ENCODE measurements at regions not wholly inside any gene's neighbourhood (a gene's known extent, or its start where the extent isn't known, plus 50 kb on each side); places are given as distances from the start of the nearest gene placed in this dataset.

DNA sequence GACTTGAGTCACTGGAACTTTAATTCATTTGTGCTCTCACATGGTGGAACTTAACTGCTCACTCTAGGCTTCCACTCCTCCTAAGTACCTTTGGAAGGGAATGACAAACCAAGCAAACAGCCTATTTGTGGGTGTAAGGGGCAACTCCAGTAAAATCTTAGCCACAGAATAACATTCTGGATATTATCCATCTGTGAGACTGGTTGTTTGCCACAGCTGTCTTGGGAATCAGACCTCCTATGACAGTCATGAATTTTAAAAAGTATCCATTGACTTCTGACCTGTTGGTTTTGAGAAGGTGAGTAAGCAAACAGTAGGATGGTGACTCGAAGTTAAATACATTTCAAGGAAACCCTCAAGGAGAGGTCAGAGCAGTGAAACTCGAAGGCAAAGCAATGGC, 147.3 kb upstream of the CDIN1 start:
- Histone ChIP-seq H3K4ac (ENCODE audit: low read depth, low read length) (no peak overlapping the region), H3K27ac (ENCODE audit: insufficient read length, low read depth, low read length) (no peak overlapping the region), H2BK15ac (ENCODE audit: low read depth, low read length) (no peak overlapping the region), H2BK20ac (ENCODE audit: low read depth, low read length, poor library complexity, severe bottlenecking) (no peak overlapping the region), H4K91ac (ENCODE audit: insufficient read length, low read depth, low read length) (no peak overlapping the region), H3K18ac (ENCODE audit: insufficient read length, low read depth, low read length) (no peak overlapping the region), H2AK5ac (ENCODE audit: insufficient read length, low read length) (no peak overlapping the region), H3K4me1 (ENCODE audit: insufficient read depth, low read length) (peaks cover 5% of the 10 kb centered on the region; the same call in 1 of the 2 replicates), H3K4me2 (ENCODE audit: insufficient read depth, insufficient read length, low read length) (no peak overlapping the region), H3K9ac (ENCODE audit: extremely low read depth, insufficient read length, low read length) (no peak overlapping the region), H3K56ac (ENCODE audit: insufficient read length, low read depth, low read length) (no peak overlapping the region), H4K20me1 (ENCODE audit: control insufficient read depth, insufficient read depth, insufficient read length) (no peaks in the 10 kb centered on the region), H2AFZ (ENCODE audit: low read length) (no peak overlapping the region), H3K14ac (ENCODE audit: insufficient read depth, low read length) (no peak overlapping the region), H3K23me2 (ENCODE audit: insufficient read length, low read depth, low read length, poor library complexity, severe bottlenecking) (no peaks in the 10 kb centered on the region), H3K9me3 (ENCODE audit: control insufficient read depth, low read depth, low read length) (no peaks in the 10 kb centered on the region), H2BK12ac (ENCODE audit: insufficient read length, low read depth, low read length) (no peak overlapping the region), H2BK120ac (ENCODE audit: low read depth, low read length, poor library complexity, severe bottlenecking) (no peak overlapping the region), H3K23ac (ENCODE audit: insufficient read length, low read depth, low read length) (no peak overlapping the region), H3K79me2 (ENCODE audit: insufficient read depth, low read length) (no peaks in the 10 kb centered on the region), H3K27me3 (ENCODE audit: insufficient read depth, low read length) (no peaks in the 10 kb centered on the region), H3K79me1 (ENCODE audit: insufficient read depth, low read depth, low read length, poor library complexity, severe bottlenecking) (no peaks in the 10 kb centered on the region), H3T11ph (ENCODE audit: low read length) (no peak overlapping the region), H2BK5ac (ENCODE audit: insufficient read length, low read length) (no peak overlapping the region), H4K8ac (replicated peaks; ENCODE audit: insufficient read length, low read depth, low read length) (no peak overlapping the region), H4K5ac (ENCODE audit: insufficient read length, low read depth, low read length) (no peak overlapping the region)
- H3K27me3 Mint-ChIP-seq (ENCODE audit: low read depth), result no peaks in the 10 kb centered on the region
- H3K27ac Mint-ChIP-seq, result no peak overlapping the region
- no peaks in the 10 kb centered on the region for H3K36me3 Mint-ChIP-seq (ENCODE audit: insufficient read depth in 1 of 3, low read depth in 3 of 3)
- H3K9me3 Mint-ChIP-seq, result no peaks in the 10 kb centered on the region
- DNase-seq, result no peak
- H3K4me3 Mint-ChIP-seq, result no peak overlapping the region
- no peak for TF ChIP-seq CTCF (conservative IDR thresholded peaks at IDR 0.05)
- H3K4me1 Mint-ChIP-seq, result peaks cover 6 to 11% of the 10 kb centered on the region in 2 experiments; a peak in 3 of 4 replicates
- WGBS (ENCODE audit: extremely low coverage, insufficient read length, low lambda C conversion rate), result no CpG with 5 or more reads among the region's 2 CpGs

All from H9 (cell line).